Small intestine (tissue), 7 donors: ENCODE measurements at regions not wholly inside any gene's neighbourhood (a gene's known extent, or its start where the extent isn't known, plus 50 kb on each side); places are given as distances from the start of the nearest gene placed in this dataset.
A peak's percentile ranks its signal among the peaks of the same experiment; 100 is the strongest.

Experiments
- DNase-seq, 2 donors: peaks; one replicate each; pipeline versions ENCODE4 v3.0.0 to v3.0.0-alpha.2; 2013
- FAIRE-seq: peaks from 2 replicates; lab custom pipeline; 2012; peaks lifted over from hg19 to GRCh38; lab: Jason Lieb, UNC
- H3K27ac ChIP-seq, 3 donors: one replicate each; pipeline ENCODE4 v1.5.1; 2013; ENCODE audit warnings: low read length in 2 of 3, mild to moderate bottlenecking in 2 of 3, control low read depth in 1 of 3, inconsistent platforms in 1 of 3, low read depth in 1 of 3, moderate library complexity in 1 of 3
- H3K27me3 ChIP-seq, 3 donors: one replicate each; pipeline ENCODE4 v1.6.1; 2013; ENCODE audit warnings: low read length in 3 of 3, inconsistent platforms in 1 of 3; ENCODE audit not compliant: control insufficient read depth in 3 of 3, insufficient read depth in 3 of 3
- H3K36me3 ChIP-seq, 3 donors: one replicate each; pipeline ENCODE4 v1.6.1; 2013; ENCODE audit warnings: low read length in 3 of 3, inconsistent platforms in 1 of 3, low read depth in 1 of 3, mild to moderate bottlenecking in 1 of 3, moderate library complexity in 1 of 3; ENCODE audit not compliant: control insufficient read depth in 3 of 3, insufficient read depth in 2 of 3
- H3K4me1 ChIP-seq, 3 donors: one replicate each; pipeline ENCODE4 v1.6.1; 2013; ENCODE audit warnings: low read length in 2 of 3, inconsistent platforms in 1 of 3, low read depth in 1 of 3, mild to moderate bottlenecking in 1 of 3, moderate library complexity in 1 of 3; ENCODE audit not compliant: control insufficient read depth in 3 of 3, insufficient read depth in 2 of 3
- H3K4me3 ChIP-seq, 3 donors: one replicate each; pipeline ENCODE4 v1.5.1; 2013; ENCODE audit warnings: low read length in 3 of 3, control low read depth in 1 of 3, inconsistent platforms in 1 of 3, low read depth in 1 of 3, mild to moderate bottlenecking in 1 of 3, moderate library complexity in 1 of 3
- H3K9me3 ChIP-seq, 2 donors: one replicate each; pipeline ENCODE4 v1.6.1; 2013; ENCODE audit warnings: low read depth in 1 of 2, low read length in 1 of 2; ENCODE audit not compliant: control insufficient read depth in 2 of 2, insufficient read depth in 1 of 2
- WGBS, 3 donors: extraction: QIAGEN DNeasy Blood & Tissue Kit; methylation state at CpG; one replicate each; pipeline ENCODE4 v1.1.7; 2013; 5-methylcytosine and 5-hydroxymethylcytosine counted together
- donor health status: healthy with polysubstance abuse.
- donor health status: control.
- donor health status: control.
- donor health status: Bipolar disorder and iron deficiency.
- donor health status: healthy.

- Histone ChIP-seq H3K4me3 (no peak overlapping the region), H3K27ac (no peak overlapping the region), H3K36me3 (no peaks in the 10 kb centered on the region), H3K9me3 (no peaks in the 10 kb centered on the region), H3K27me3 (no peaks in the 10 kb centered on the region), H3K4me1 (no peaks in the 10 kb centered on the region)
- FAIRE-seq (no peak), DNase-seq (no peak)
- WGBS, 3 donors: 77 to 91% (median 88%) methylated on average over 2 of the region's 2 CpGs
Measured at GRCh38 chr5:145553177-145553576, 282.0 kb downstream of the PRELID2 start.

GRCh38 chr5:145551714-145552113, 283.4 kb downstream of the PRELID2 start:
- DNase-seq (no peak), FAIRE-seq (no peak)
- H3K36me3 ChIP-seq: no peaks in the 10 kb centered on the region
- H3K27me3 ChIP-seq: no peaks in the 10 kb centered on the region
- H3K9me3 ChIP-seq: no peaks in the 10 kb centered on the region
- H3K4me1 ChIP-seq: no peaks in the 10 kb centered on the region
- H3K27ac ChIP-seq: no peak overlapping the region
- H3K4me3 ChIP-seq: no peak overlapping the region
- WGBS, 3 donors: 88 to 94% (median 90%) methylated on average over 1 of the region's 1 CpG

GRCh38 chr5:145548097-145548496, 287.0 kb downstream of the PRELID2 start:
- no peaks in the 10 kb centered on the region for H3K36me3 ChIP-seq
- H3K27ac ChIP-seq: no peak overlapping the region
- peaks cover 0 to 8% (median 0%) of the 10 kb centered on the region in 3 donors for H3K4me1 ChIP-seq
- no peaks in the 10 kb centered on the region for H3K9me3 ChIP-seq
- DNase-seq (no peak), FAIRE-seq (no peak)
- no peak overlapping the region for H3K4me3 ChIP-seq
- H3K27me3 ChIP-seq: no peaks in the 10 kb centered on the region

- Histone ChIP-seq H3K4me3 (no peak overlapping the region), H3K27me3 (no peaks in the 10 kb centered on the region), H3K9me3 (no peaks in the 10 kb centered on the region), H3K27ac (peak overlapping the region; percentile 40 to 87 (median 76)), H3K36me3 (no peaks in the 10 kb centered on the region), H3K4me1 (peaks cover 0 to 11% (median 0%) of the 10 kb centered on the region in 3 donors)
- DNase-seq (peak in 1 of 2 donors; percentile 68), FAIRE-seq (no peak)
Measured at GRCh38 chr5:145544401-145544800, 290.7 kb downstream of the PRELID2 start.

GRCh38 chr5:145543968-145544367, 291.2 kb downstream of the PRELID2 start:
- Histone ChIP-seq H3K4me3 (no peak overlapping the region), H3K27ac (peak overlapping the region in 2 of 3 donors; percentile 44 to 87), H3K4me1 (peaks cover 0 to 11% (median 0%) of the 10 kb centered on the region in 3 donors), H3K9me3 (no peaks in the 10 kb centered on the region), H3K27me3 (no peaks in the 10 kb centered on the region), H3K36me3 (no peaks in the 10 kb centered on the region)
- 13 to 54% (median 34%) methylated on average over 3 of the region's 3 CpGs for WGBS, 3 donors
- DNase-seq (peak; percentile 86 to 97), FAIRE-seq (peak; percentile 84)

- 63 to 88% (median 77%) methylated on average over 1 of the region's 1 CpG for WGBS, 3 donors
- Histone ChIP-seq H3K27ac (no peak overlapping the region), H3K4me3 (no peak overlapping the region), H3K4me1 (peaks cover 0 to 11% (median 0%) of the 10 kb centered on the region in 3 donors), H3K27me3 (no peaks in the 10 kb centered on the region), H3K36me3 (no peaks in the 10 kb centered on the region), H3K9me3 (no peaks in the 10 kb centered on the region)
- FAIRE-seq: no peak
- no peak for DNase-seq
Measured at GRCh38 chr5:145540375-145540774, 294.8 kb downstream of the PRELID2 start.

- Histone ChIP-seq H3K4me1 (peaks cover 0 to 11% (median 0%) of the 10 kb centered on the region in 3 donors), H3K27me3 (no peaks in the 10 kb centered on the region), H3K4me3 (no peak overlapping the region), H3K27ac (no peak overlapping the region), H3K9me3 (no peaks in the 10 kb centered on the region), H3K36me3 (no peaks in the 10 kb centered on the region)
- DNase-seq: no peak
- FAIRE-seq: no peak
- 89 to 95% (median 91%) methylated on average over 2 of the region's 2 CpGs for WGBS, 3 donors
Measured at GRCh38 chr5:145539201-145539600, 295.9 kb downstream of the PRELID2 start.

GRCh38 chr5:145536133-145536532, 299.0 kb downstream of the PRELID2 start:
- WGBS, 3 donors: 51 to 59% (median 57%) methylated on average over 4 of the region's 4 CpGs
- H3K27ac ChIP-seq: no peak overlapping the region

GRCh38 chr5:145531038-145531734, 304.0 kb downstream of the PRELID2 start:
- DNase-seq: peak; percentile 44 to 87
- Histone ChIP-seq H3K27me3 (no peaks in the 10 kb centered on the region), H3K4me1 (peaks cover 0 to 1% (median 0%) of the 10 kb centered on the region in 3 donors), H3K36me3 (no peaks in the 10 kb centered on the region), H3K27ac (peak overlapping the region in 2 of 3 donors; percentile 24 to 32), H3K9me3 (no peaks in the 10 kb centered on the region), H3K4me3 (no peak overlapping the region)
- WGBS, 3 donors: 12 to 36% (median 22%) methylated on average over 5 of the region's 5 CpGs
- no peak for FAIRE-seq

More at GRCh38 chr5:145536133-145536532, 299.0 kb downstream of the PRELID2 start:
- no peaks in the 10 kb centered on the region for H3K27me3 ChIP-seq
- no peak for FAIRE-seq
- peaks cover 0 to 1% (median 0%) of the 10 kb centered on the region in 3 donors for H3K4me1 ChIP-seq
- DNase-seq: peak in 1 of 2 donors; percentile 58
- H3K9me3 ChIP-seq: no peaks in the 10 kb centered on the region
- no peaks in the 10 kb centered on the region for H3K36me3 ChIP-seq
- no peak overlapping the region for H3K4me3 ChIP-seq
